CD4-positive, alpha-beta T cell (primary cell): ENCODE measurements at regions not wholly inside any gene's neighbourhood (a gene's known extent, or its start where the extent isn't known, plus 50 kb on each side); places are given as distances from the start of the nearest gene placed in this dataset.

Experiments used
- ATAC-seq: fragments of 200-7000 bp; cut with Tn5 transposase; one replicate; pipeline ENCODE4 v1.10.0; 2022; ENCODE audit warnings: mild to moderate bottlenecking; ENCODE audit not compliant: poor library complexity
- CTCF ChIA-PET: fragments of 350-600 bp; sonication (Branson Sonifier 250); formaldehyde crosslinking; loops from one replicate; lab custom pipeline; 2021; ENCODE audit warnings: antibody characterized with exemption, inconsistent platforms; lab: Charles Lee
- POLR2A ChIA-PET: fragments of 350-600 bp; sonication (Branson Sonifier 250); formaldehyde crosslinking; loops from one replicate; lab custom pipeline; 2021; ENCODE audit warnings: antibody characterized with exemption, inconsistent platforms; lab: Charles Lee
- DNase-seq, 14 experiments: peaks; one replicate each; pipeline ENCODE4 v3.0.0-alpha.2; 2013 to 2020; ENCODE audit warnings: mixed read lengths in 2 of 14
- H3K27ac ChIP-seq, 2 donors: one replicate each; pipeline versions ENCODE4 v1.5.1 to v1.7.0; 2013; ENCODE audit warnings: low read length in 2 of 2, low read depth in 1 of 2, mild to moderate bottlenecking in 1 of 2
- H3K27me3 ChIP-seq, 2 experiments: 1 replicate in 1 of 2; 2 replicates in 1 of 2; pipeline versions ENCODE4 v1.6.1 to v1.7.0; 2013; ENCODE audit warnings: low read length in 2 of 2, control low read depth in 1 of 2, mild to moderate bottlenecking in 1 of 2, moderate library complexity in 1 of 2; ENCODE audit not compliant: insufficient read depth in 2 of 2, control insufficient read depth in 1 of 2
- H3K36me3 ChIP-seq: one replicate; pipeline ENCODE4 v1.6.1; 2013; ENCODE audit warnings: low read length, control low read depth; ENCODE audit not compliant: insufficient read depth
- H3K4me1 ChIP-seq: one replicate; pipeline ENCODE4 v1.6.1; 2013; ENCODE audit warnings: low read length, control low read depth; ENCODE audit not compliant: insufficient read depth
- H3K4me3 ChIP-seq: one replicate; pipeline ENCODE4 v1.5.1; 2013; ENCODE audit warnings: mild to moderate bottlenecking, low read length, moderate library complexity
- H3K9me3 ChIP-seq, 2 experiments: 1 replicate in 1 of 2; 2 replicates in 1 of 2; pipeline versions ENCODE4 v1.6.1 to v1.7.0; 2013; ENCODE audit warnings: low read length in 2 of 2, mild to moderate bottlenecking in 2 of 2, control low read depth in 1 of 2, moderate library complexity in 1 of 2; ENCODE audit not compliant: control insufficient read depth in 1 of 2, insufficient read depth in 1 of 2
- H3K27ac Mint-ChIP-seq: one replicate; pipeline ENCODE4 v1.8.0; 2020; ENCODE audit warnings: mixed read lengths
- H3K27me3 Mint-ChIP-seq: one replicate; pipeline ENCODE4 v1.8.0; 2021; ENCODE audit warnings: mixed read lengths
- H3K36me3 Mint-ChIP-seq: one replicate; pipeline ENCODE4 v1.8.0; 2021; ENCODE audit warnings: low read depth, mixed read lengths
- H3K4me1 Mint-ChIP-seq: one replicate; pipeline ENCODE4 v1.8.0; 2021; ENCODE audit warnings: low read depth, mixed read lengths
- H3K4me3 Mint-ChIP-seq: one replicate; pipeline ENCODE4 v1.8.0; 2020; ENCODE audit warnings: mild to moderate bottlenecking, mixed read lengths
- H3K9me3 Mint-ChIP-seq: one replicate; pipeline ENCODE4 v1.8.0; 2020; ENCODE audit warnings: mixed read lengths
- CTCF ChIP-seq: fragments of 200-600 bp; IDR thresholded peaks from one replicate; pipeline ENCODE4 v1.8.0; 2022; ENCODE audit warnings: antibody characterized with exemption, mild to moderate bottlenecking
- intact Hi-C, 2 experiments: fragments of 100-400 bp; cut with DNase I in 1 of 2; cut with micrococcal nuclease in 1 of 2; formaldehyde crosslinking; loops; one replicate each; pipeline versions ENCODE4 v1.15.1 to v1.9.0; 2023 to 2025; cut with DNase I, micrococcal nuclease

GRCh38 chr10:130648807-130649206, 512.6 kb downstream of the GLRX3 start:
- Mint-ChIP-seq H3K27ac (no peak overlapping the region), H3K4me1 (no peaks in the 10 kb centered on the region), H3K9me3 (peaks cover 2% of the 10 kb centered on the region), H3K27me3 (peaks cover 4% of the 10 kb centered on the region), H3K4me3 (no peak overlapping the region), H3K36me3 (no peaks in the 10 kb centered on the region)
- no peak overlapping the region for H3K27ac ChIP-seq
- CTCF ChIA-PET, result no interaction called here
- peaks cover 0 to 40% of the 10 kb centered on the region in 2 experiments for H3K9me3 ChIP-seq
- ATAC-seq (no peak), DNase-seq (no peak)
- H3K27me3 ChIP-seq, result no peaks in the 10 kb centered on the region
- POLR2A ChIA-PET, result no interaction called here
- intact Hi-C loops, result no loop called here
- H3K36me3 ChIP-seq, result no peaks in the 10 kb centered on the region
- no peak for TF ChIP-seq CTCF
- no peaks in the 10 kb centered on the region for H3K4me1 ChIP-seq
- H3K4me3 ChIP-seq, result no peak overlapping the region

GRCh38 chr10:130652544-130652943, 516.4 kb downstream of the GLRX3 start:
- H3K4me3 Mint-ChIP-seq, result no peak overlapping the region
- H3K27ac ChIP-seq, result no peak overlapping the region
- no peaks in the 10 kb centered on the region for H3K4me1 Mint-ChIP-seq
- H3K4me1 ChIP-seq, result no peaks in the 10 kb centered on the region
- TF ChIP-seq CTCF, result no peak
- ChIA-PET CTCF (no interaction called here), POLR2A (no interaction called here)
- no peaks in the 10 kb centered on the region for H3K27me3 Mint-ChIP-seq
- H3K9me3 ChIP-seq, result peaks cover 0 to 50% of the 10 kb centered on the region in 2 experiments
- intact Hi-C loops, result no loop called here
- no peaks in the 10 kb centered on the region for H3K27me3 ChIP-seq
- no peaks in the 10 kb centered on the region for H3K9me3 Mint-ChIP-seq
- no peaks in the 10 kb centered on the region for H3K36me3 Mint-ChIP-seq
- no peak overlapping the region for H3K27ac Mint-ChIP-seq
- H3K4me3 ChIP-seq, result no peak overlapping the region
- ATAC-seq (no peak), DNase-seq (peak in 1 of 14 experiments; percentile 9)
- H3K36me3 ChIP-seq, result no peaks in the 10 kb centered on the region

- Mint-ChIP-seq H3K27ac (no peak overlapping the region), H3K9me3 (no peaks in the 10 kb centered on the region), H3K4me3 (no peak overlapping the region), H3K4me1 (no peaks in the 10 kb centered on the region), H3K36me3 (no peaks in the 10 kb centered on the region), H3K27me3 (no peaks in the 10 kb centered on the region)
- no peak for ATAC-seq
- Histone ChIP-seq H3K27ac (no peak overlapping the region), H3K27me3 (no peaks in the 10 kb centered on the region), H3K9me3 (peaks cover 0 to 45% of the 10 kb centered on the region in 2 experiments), H3K36me3 (no peaks in the 10 kb centered on the region), H3K4me3 (no peak overlapping the region), H3K4me1 (no peaks in the 10 kb centered on the region)
- no peak for TF ChIP-seq CTCF
- DNase-seq, result no peak
- intact Hi-C loops, result no loop called here
- POLR2A ChIA-PET, result no interaction called here
- CTCF ChIA-PET, result no interaction called here
Measured at GRCh38 chr10:130652964-130653578, 516.9 kb downstream of the GLRX3 start.
